RWPE1 (cell line): ENCODE measurements at regions not wholly inside any gene's neighbourhood (a gene's known extent, or its start where the extent isn't known, plus 50 kb on each side); places are given as distances from the start of the nearest gene placed in this dataset.

Experiments
- CTCF ChIA-PET: fragments of 350-600 bp; sonication (Branson Sonifier 250); formaldehyde crosslinking; extraction: SDS; loops from one replicate; lab custom pipeline; 2021; lab: Yijun Ruan, JAX
- POLR2A ChIA-PET: fragments of 400-600 bp; formaldehyde crosslinking; extraction: SDS; loops from one replicate; lab custom pipeline; 2020; ENCODE audit warnings: antibody characterized with exemption; ENCODE audit not compliant: low non-redundant PET; lab: Yijun Ruan, JAX
- DNase-seq: peaks from one replicate; pipeline ENCODE4 v3.0.0; 2012; ENCODE audit warnings: low spot score
- H3K27ac ChIP-seq: fragments of 450-650 bp; 2 replicates; pipeline ENCODE4 v1.5.1; 2017
- CTCF ChIP-seq: fragments of 450-650 bp; conservative IDR thresholded peaks from 2 replicates; pipeline ENCODE4 v1.5.1; 2017; ENCODE audit warnings: low read depth, mild to moderate bottlenecking

GRCh38 chr4:116880625-116881024, 204.8 kb downstream of the TRAM1L1 start:
- no peak for DNase-seq
- ChIA-PET CTCF (no interaction called here), POLR2A (no interaction called here)
- no peak overlapping the region for H3K27ac ChIP-seq
- no peak for TF ChIP-seq CTCF

GRCh38 chr4:116878280-116878679, 207.1 kb downstream of the TRAM1L1 start:
- no peak for DNase-seq
- POLR2A ChIA-PET: no interaction called here
- no peak overlapping the region for H3K27ac ChIP-seq
- TF ChIP-seq CTCF: no peak
- CTCF ChIA-PET: no interaction called here

DNA sequence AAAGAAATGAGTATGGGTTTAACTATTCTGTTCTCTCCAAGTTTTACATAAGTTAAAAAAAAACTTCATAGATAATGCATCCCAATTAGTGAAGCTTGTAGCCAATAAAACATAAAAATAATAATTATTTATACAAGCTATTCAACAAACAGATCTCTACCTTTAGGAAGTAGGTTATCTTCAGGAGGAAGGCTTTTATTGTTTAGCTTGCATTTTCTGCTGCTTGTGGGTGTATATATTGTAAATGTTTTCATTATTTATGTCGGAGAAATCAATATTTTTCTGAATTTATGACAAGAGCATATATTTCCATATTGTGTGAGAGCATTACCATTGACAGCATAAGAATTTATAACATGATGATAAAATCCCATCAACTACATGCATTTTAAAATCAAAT, 208.3 kb downstream of the TRAM1L1 start:
- no peak overlapping the region for H3K27ac ChIP-seq
- TF ChIP-seq CTCF: no peak
- POLR2A ChIA-PET: no interaction called here
- no peak for DNase-seq
- CTCF ChIA-PET: no interaction called here

GRCh38 chr4:116872941-116873340, 212.4 kb downstream of the TRAM1L1 start:
- CTCF ChIA-PET: no interaction called here
- DNase-seq: no peak
- no peak overlapping the region for H3K27ac ChIP-seq
- POLR2A ChIA-PET: no interaction called here
- TF ChIP-seq CTCF: no peak

DNA sequence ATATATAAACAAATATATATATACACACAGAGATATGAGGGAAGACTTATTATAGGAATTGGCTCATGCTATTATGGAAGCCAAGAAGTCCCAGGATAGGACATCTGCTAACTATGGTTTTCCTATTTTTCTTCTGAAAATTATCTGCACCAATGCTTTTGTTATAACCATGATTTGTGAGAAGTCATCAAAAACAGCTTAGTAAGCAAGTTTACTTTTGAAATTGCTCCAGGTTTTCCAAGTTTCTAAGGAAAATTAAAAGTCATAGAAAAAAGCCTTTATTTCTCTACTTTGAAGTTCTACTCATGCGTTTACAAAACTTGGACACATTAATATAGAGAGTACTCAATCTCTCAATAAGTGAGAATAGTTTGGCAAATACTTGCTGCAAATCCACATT, 213.1 kb downstream of the TRAM1L1 start:
- ChIA-PET POLR2A (no interaction called here), CTCF (no interaction called here)
- DNase-seq: no peak
- no peak overlapping the region for H3K27ac ChIP-seq
- no peak for TF ChIP-seq CTCF

DNA sequence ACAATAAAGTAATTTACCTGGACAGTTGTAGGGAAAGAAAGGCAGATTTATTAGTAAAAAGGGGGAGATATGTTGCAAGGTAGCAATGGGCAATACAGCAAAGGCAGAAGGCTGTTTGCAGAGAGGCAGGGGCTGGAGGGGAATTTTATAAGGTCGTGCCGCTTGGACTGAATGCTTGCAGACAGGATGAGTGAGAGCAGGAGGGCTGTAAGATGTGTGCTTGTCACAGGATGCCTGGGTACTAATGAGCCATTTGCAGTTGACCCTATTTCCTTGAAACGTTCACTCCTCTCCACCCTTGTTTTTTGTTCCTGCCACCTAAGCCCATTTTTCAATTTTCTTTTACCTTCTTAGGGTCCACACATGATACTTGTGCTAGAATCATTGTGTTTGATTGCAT, 214.7 kb downstream of the TRAM1L1 start:
- ChIA-PET CTCF (no interaction called here), POLR2A (no interaction called here)
- H3K27ac ChIP-seq: no peak overlapping the region
- DNase-seq: no peak
- no peak for TF ChIP-seq CTCF

- CTCF ChIA-PET: no interaction called here
- POLR2A ChIA-PET: no interaction called here
- no peak for TF ChIP-seq CTCF
- H3K27ac ChIP-seq: no peak overlapping the region
- no peak for DNase-seq
These were observed 219.3 kb downstream of the TRAM1L1 start for GRCh38 chr4:116866106-116866505.
